Kasumi-1 (cell line): ENCODE measurements at regions not wholly inside any gene's neighbourhood (a gene's known extent, or its start where the extent isn't known, plus 50 kb on each side); places are given as distances from the start of the nearest gene placed in this dataset.

Experiments
- DNase-seq, 2 experiments: peaks; one replicate each; lab custom pipeline; 2025; lab: John Stamatoyannopoulos, UW

DNA sequence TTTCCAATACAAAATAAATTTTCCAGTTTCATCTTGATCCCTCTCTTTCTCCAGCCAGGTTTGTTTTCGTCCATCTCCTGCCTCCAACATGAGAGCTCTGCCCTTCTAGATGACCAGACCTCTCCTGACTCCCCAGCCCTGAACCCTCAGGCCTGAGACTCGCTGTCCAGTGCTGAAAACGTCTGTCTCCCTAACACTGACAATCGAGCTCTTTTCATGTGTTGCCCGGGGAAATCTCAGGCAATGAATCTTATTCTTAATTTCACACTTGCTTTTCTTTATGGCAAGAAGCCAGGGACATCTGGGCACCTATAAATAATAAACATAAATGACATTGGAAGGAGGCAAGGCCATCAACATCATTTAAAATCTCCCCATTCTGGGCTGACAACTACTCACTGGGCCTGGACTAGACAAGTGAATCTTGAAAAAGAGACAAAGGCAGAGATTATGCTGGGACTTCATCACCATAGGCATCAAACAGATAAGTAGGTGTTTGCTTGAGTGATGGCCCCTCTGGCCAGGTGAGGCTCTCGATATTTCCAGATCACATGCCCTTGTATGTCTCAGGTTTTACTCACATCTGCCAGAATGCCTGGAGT lies 274.5 kb upstream of the B3GAT1 start:
- no peak for DNase-seq

DNA sequence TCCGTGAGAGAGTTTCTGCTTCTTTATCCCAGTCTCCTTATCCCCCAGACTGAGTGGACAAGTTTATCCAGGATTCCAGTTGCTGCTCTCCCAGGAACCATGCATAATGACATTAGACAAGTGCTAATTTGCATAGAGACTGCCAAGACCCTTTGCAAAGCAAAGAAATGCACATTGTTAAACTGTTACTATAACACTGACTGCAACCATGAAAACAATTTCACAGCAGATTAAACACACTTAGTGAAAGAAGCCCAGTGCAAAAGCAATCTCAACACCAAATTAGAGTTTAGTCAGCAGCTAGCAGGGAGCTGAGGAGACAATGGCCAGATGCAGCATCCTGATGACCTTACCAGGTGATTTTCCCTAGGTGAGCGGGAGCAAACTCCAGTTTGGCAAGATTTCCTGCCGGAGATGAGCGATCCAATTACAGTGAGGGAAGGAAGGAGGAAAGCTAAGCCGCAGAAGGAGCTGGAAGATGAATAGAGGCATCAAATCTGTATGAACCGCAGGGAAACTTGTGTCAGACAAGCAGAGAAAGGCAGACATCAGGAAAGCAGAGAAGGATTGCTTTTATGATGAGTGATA lies 273.8 kb upstream of the B3GAT1 start:
- DNase-seq: no peak

- DNase-seq: no peak
Measured at GRCh38 chr11:134684576-134684975, 272.5 kb upstream of the B3GAT1 start.

DNA sequence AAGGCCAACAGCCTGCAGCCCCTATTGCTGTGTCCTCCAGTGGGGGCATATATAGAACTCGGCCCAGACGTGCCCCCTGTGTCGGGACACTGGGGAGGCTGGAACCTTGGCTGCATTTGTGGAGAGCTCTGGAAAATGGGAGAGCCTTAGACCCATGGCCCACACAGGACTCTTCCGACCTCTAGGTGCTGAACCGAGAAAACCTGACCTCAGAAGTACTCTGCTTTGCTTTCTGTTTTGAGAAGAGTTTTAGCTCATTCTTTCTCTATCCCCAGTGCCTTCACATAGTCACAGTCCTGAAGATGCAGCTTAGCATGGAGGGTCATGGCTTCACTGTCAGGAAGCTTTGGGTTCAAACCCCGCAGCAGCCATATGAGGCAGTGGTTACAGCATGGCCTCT lies 271.8 kb upstream of the B3GAT1 start:
- DNase-seq: no peak

DNA sequence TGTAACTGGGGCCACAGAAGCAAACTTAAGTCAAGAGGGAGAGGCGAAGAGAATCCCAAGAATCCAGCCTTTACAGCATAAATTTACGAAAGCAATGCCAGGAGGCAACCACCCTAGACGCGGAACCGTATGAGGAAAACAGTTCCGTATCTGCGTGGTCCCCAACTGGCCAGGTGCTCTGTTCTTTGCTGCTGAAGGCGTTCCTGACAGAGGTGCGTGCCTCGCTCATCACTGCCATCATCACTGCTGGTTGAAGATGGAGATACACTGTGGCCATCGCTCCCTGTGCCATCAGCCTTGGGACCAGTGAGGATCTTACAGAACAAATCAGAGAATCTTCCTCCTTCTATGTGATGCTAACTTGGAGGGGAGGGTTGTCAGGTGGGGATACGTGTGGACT lies 270.5 kb upstream of the B3GAT1 start:
- no peak for DNase-seq

GRCh38 chr11:134679592-134679991 lies 267.6 kb upstream of the B3GAT1 start:
- DNase-seq: no peak

DNA sequence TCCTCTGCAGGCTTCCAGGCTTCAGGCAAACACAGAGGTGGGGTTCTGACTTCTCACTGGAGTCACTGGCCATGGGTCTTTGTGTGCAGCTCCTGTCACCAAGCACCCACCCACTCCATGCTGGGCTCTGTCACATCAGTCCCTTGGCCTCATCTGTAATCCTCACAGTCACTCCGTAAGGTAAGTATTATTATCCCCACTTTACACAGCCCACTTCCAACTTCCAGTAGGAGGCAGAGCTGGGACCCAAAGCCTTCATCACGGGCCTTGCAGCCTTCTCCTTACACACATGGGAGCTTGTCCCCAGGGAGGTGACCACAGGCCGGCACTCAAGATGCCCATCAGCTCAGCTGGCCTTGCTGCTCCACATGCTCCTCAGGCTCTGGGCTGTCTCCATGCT lies 266.7 kb upstream of the B3GAT1 start:
- no peak for DNase-seq

- no peak for DNase-seq
Measured at GRCh38 chr11:134677891-134678551, 266.0 kb upstream of the B3GAT1 start.

- no peak for DNase-seq
Measured at GRCh38 chr11:134677397-134677822, 265.4 kb upstream of the B3GAT1 start.

DNA sequence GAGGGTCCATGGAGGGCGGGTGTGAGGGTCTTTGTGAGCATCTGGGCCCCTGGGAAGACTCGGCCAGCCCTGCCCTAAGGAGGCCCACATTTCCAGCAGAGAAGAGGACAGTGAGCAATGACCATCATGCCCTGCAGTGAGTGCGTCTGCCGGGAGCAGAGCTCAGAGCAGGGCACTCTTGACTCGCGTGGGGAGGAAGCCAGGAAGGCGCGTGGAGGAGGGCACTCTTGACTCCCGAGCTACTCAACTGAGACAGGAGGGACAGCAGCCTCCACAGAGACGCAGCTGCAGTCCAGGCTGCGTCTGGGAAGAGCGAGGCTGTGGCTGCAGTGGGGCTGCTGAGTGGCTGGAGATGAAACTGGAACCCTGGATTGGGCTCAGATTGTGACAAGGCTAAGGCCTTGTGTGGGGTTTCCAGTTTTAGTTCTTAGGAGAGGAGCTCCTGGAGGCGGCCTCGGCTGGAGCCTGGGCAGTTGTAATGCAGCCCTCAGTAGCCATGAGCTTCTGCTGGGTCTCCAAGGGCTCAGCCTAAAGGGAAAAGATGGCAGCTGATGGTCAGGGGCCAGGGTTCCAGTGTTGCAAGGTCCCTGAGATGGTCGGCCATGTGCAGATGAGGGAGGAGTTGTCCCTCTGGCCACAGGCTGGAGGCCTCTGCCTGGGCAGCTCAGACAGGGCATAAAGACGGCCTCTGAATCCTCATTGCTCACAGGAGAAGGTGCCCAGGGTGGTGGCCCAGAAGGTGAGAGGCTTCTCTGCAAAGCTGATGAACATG lies 264.7 kb upstream of the B3GAT1 start:
- DNase-seq: no peak

GRCh38 chr11:134675983-134676382 lies 263.9 kb upstream of the B3GAT1 start:
- no peak for DNase-seq

DNA sequence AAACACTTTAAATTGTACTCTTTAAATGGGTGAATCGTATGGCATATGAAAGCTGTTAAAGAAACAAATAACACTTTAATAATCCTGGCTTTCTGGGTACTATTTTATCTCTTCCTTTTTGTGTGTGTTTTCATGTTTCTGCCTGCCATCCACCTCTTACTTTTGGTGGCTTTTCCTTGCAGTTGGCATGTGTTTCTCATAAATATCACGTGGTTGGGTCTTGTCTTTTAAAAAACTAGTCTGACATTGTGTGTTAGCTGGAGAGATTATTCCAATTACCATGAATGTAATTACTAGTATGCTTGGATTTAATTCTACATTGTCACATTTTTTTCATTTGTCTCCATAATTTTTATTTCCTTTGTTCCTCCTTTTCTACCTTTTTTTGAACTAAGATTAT lies 262.9 kb upstream of the B3GAT1 start:
- DNase-seq: no peak

DNA sequence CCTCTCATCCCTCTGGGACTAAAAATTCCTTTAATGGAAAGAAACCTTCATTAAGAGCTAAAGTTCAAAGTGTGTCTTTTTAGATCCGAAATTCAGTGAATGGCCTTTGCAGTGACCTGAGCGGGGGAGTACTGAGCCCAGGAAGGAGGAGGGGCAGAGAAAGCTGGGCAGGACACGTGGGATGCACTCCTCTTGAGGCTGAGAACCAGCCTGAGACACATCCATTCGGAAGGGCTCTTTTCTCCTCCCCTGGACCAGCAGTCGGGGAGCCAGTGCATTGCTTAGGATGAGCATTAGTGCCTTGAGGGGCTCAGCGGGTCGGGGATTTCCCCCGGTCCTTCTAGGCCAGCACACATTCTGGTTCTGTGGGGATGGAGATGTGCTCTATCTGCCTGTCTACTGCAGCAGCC lies 258.9 kb upstream of the B3GAT1 start:
- DNase-seq: no peak

DNA sequence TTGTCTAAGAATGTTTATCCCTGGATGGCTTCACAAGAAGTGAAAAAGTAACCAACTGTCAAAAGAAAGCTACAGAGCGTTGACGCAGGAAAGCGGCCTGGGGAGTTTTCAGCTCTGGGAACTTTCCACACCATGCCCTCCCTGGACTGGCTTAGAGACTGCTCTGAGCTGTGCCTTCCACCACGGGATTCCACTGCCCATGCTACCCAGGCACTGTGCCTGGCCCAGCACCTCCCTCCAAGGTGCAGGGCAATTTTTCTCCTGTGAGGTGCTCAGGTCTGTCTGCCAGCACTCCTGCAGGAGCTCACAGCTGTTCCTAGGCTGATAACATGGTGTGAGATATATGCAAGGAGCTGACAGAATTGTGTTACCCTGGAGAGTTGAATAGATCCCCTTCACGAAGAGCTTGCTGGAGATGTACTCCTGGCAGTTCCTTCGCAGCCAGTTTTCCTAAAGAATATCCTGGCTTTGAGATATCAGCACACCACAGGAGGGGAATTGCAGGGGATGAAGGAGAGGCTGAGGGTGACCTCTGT lies 258.3 kb upstream of the B3GAT1 start:
- DNase-seq: no peak

GRCh38 chr11:134669796-134670195 lies 257.8 kb upstream of the B3GAT1 start:
- no peak for DNase-seq

DNA sequence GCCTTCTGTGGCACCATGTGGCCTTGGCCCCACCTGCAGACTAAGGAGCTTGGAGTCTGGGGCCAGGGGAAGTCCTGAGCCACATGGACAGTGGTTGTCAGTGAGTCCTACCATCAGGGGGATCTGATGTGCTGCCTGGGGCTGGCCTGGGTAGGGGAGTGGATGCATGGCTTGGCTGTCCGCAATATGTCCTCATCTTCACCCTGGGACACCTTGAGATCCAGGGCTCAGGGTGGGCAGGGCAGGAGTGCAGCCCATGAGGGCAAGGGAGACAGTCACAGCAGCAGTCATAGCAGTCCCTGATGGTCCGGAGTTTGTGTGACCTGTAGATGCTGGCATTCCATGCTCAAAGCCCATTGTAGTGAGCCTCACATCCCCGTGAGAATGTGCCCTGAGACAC lies 256.8 kb upstream of the B3GAT1 start:
- DNase-seq: no peak

DNA sequence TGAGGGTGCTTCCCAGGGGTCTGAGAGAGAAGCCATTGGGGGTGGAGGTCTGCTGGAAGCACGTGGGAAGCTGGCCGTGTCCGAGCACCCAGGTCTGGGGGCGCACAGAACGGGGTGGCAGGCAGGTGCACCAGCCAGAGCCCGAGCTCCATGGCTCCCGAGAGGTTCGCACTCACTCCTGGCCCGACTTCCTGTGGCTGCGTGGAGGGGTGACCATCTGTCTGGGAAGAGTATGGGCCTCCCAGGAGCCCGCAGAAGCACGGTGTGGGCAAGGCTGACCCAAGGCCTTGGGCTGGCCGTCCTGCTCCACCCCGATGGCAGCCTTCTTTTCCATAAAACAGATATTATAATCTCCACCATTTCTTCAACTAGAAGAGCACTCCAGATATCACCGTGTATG lies 256.0 kb upstream of the B3GAT1 start:
- no peak for DNase-seq

GRCh38 chr11:134667505-134667904 lies 255.5 kb upstream of the B3GAT1 start:
- DNase-seq: no peak

DNA sequence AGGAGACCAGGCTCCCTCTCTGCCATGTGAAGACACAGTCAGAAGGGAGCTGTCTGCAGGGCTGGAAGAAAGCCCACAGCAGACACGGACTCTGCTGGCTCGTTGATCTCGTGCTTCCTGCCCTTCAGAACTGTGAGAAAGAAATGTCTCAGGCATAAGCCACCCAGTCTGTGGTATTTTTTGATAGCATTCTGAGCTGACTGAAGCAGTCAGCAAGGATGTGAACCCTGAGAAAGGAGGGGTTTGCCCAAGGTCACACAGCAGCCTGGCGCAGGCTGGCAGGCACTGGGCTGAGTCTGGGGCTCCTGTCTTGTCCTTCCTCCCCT lies 255.1 kb upstream of the B3GAT1 start:
- DNase-seq: no peak

DNA sequence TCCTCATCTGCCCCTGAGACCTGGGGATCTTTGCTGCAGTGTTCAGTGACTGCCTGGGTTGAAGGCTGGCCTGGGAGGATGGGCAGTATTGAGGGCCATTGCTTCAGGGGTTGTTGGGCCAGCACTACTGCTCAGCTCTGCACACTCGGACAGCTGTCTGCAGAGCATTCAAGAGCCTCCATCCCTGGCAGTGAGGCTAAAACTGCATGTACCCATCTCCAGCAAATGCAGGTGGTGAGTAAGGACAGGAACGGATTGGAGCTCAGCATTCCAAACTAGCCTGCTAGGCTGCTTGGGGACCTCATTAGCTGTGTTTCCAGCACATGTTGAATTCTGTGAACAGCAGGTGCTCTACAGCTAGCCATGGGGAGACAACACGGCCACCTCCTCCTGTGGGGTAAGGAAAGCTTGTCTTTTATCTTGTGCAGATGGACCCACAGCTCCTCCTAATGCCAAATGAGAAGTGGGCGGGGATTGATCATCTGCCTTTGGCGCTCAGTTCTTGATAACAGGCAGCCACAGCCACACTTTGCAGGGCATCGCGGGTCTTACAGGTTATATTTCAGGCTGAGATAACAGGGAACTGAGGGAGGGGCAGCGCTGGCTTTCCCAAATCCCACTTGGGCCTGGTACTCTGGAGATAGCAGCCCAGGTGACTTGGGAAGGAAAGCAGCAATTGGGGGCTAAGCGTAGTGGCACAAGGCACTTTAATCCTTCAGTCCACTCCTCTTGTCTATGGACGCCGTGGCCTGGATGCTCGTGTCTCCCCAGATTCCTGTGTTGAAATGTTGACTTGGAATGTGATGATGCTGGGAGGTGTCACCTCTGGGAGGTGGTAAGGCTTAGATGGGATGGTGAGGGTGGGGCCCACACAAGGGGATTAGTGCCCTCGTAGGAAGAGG lies 254.5 kb upstream of the B3GAT1 start:
- DNase-seq: no peak

DNA sequence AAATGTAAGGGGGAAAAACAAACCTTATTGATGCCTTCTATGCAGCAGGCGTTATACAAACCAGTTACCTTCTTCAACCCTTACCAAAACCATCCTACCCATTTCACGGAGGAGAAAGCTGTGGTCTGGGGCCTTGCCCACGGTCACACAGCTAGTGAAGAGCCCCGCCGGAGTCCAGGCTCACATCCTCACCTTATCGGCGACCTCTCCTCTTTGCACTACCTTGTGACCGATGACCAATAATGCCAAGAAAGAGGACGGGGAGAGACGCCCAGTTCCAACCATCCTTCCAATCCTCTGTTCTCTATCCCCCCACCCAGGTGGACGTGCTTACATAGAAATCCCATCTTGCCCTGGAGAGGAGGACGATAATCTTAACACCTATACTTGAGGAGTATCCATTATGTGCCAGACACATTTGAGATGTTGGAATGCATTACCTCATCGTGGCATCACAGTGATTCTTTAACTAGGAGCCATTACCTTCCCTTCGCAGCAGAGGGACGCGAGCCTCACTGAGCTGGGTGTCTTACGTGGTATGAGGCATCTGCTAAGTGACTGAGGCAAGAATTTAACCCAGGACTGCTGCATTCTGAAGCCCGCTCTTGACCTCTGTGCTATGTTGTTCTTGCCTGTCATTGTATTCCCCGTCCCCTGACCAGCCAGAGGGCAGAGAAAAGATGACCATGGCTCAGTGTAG lies 253.7 kb upstream of the B3GAT1 start:
- no peak for DNase-seq
